ENCODE measurements at regions not wholly inside any gene's neighbourhood (a gene's known extent, or its start where the extent isn't known, plus 50 kb on each side); places are given as distances from the start of the nearest gene placed in this dataset.

DNA sequence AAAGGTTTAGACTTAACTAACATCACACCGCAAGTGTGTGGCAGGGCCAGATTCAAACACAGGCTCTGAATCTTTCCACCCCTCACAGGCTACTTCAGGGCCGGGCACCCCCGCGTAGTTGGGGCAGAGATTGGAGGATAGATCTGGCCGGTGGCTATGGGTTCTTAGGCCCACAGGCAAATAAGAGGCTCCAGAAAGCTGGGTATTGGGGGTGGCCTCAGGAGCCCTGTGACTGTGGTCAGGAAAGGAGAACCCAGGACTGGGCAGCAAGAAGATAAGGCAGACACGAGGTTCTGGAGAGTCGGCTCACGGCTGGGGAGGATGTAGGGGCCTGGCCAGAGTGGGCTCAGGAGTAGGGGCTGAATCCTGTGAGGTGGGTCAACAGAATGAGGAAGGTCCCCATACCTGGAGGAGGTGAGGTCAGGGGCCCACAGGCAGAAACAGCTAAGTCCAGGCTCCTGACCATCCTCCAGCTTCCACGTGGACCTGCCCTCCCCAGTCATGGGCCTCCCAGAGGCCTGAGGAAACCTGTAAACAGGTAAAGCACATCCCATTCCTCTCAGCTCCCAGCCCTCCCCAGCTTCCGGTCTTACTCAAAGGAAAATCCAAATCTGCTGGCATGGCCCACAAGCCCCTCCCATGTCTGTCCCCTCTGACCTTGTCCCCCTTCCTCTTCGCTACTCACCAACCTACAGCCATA, 306.2 kb downstream of the MATN1 start:
- DNase-seq: no peak

DNA sequence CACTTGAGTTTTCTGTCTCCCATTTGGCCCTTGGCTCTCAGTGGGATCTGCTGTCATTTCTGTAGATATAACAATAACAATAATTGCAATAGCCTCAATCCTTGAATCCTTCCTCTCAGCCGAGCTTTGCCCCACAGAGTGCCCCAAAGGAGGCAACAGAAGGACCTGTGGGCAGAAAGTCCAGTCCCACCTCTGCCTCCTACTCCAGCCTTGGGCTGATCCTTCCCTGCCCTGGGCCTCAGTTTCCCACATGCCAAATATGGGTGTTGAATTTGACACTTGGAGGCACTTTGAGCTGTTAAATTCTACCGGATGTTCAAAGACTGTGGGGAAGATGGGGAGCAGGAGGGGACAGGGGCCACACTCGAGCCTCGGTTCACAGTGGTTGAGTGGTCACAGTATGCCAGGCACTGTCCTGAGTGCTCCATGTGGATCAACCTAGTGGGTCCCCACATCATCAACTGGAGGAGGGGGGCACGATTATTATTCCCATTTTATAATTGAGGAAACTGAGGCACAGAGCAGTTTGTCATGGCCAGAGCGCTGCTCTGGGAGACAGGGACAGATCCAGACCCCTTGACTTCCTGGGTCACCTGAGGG, 307.1 kb downstream of the MATN1 start:
- no peak for DNase-seq

DNA sequence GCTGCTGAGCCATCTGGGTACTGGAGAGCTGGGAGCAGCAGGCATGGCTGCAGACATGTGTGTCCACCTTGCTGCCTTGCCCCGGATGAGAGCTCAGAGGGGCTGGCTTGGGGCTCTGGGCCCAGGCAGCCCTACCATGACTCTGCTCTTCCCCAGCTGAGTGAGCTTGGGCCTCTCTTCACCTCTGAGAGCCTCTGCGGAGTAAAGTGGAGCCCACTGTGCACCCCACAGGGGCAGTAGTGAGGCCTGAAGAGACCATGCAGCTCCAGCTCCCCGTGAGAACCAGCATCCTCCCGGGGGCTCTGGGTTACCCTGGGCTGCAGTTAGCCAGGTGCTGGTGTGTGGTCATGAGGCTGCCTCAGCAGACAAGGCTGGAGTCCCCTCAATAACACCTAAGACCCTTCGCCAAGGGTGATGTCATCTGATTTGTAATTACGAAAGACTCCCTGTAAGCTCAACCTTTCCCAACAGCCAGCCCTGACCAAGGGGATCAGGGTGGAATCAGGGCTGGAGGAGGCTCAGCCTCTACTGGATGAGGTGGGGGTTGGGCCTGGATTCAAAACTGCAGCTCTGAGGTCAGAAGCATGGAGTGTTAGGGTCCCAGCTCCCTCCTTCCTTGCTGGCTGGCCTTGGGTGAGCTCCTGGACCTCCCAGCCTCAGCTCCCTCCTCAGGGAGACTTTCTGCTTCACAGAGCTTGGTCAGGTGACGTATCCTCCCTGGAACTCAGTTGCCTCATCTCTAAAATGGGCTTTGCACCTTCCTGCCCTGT, 308.0 kb downstream of the MATN1 start:
- no peak for DNase-seq

DNA sequence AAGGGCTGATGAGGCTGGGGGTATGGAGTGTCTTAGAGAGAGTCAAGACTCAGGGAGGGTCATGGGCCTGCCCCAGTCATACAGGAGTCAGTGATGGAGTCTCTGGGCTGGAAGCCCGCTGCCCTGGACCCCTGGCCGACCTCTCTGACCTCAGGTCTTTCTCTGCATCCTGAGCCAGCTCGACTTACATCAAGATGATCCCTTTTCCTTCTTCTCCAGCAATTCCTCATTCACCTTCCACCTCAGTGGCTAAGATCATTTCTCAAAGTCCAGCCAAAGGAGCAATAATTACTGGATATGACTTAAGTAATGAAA, 308.6 kb downstream of the MATN1 start:
- DNase-seq: no peak

DNA sequence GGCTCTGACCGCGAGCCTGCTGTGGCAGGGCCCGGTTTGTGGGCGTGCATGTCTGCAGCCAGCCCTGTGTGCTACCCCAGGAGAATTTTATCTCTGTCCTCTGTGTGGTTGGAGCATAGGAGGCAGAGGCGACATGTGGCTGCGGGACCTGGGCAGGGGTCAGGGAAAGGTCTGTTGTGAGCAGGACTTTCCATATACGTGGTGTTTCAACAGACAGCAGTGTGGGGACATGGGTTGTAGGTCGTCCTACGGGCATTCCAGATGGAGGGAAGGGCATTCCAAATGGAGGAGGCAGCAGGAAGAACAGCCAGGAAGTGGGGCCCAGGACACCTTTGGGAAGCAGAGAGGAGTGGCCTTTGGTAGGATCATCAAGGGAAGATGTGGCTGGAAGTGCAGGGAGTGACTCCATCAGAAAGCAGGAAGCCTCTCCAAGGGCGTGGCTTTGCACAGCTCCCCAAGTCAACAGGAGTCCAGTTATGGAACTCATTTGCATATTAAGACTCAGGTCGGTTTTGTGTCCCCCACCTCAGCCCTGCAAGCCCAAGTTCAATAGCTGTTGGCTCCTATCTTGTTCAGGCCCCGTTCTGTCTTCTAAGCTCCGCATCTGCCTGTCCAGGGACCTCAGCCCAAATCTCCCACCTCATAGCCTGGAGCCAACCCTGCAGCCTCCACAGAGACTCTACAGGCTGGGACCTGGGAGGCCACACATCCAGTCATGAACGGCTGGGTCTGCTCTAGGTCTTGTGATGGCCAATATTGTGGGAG, 309.1 kb downstream of the MATN1 start:
- DNase-seq: no peak

DNA sequence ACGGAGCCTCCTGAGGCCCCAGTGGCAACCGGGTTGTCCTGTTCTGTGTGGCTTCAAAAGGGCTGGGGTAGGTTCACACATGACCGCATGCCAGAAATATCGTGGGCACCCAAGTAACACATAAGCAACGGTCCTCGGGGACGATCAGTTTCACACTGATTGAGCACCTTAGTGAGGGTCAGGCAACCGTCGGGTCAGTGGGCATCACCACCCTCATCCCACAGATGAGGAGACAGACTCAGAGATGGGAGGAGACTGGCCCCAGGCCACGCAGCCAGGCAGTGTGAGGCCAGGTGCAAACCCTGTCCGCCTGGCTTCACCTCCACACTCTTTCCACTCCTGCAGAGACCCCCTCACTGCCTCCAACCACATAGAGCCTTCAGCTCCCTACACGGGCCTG, 309.8 kb downstream of the MATN1 start:
- DNase-seq: no peak

DNA sequence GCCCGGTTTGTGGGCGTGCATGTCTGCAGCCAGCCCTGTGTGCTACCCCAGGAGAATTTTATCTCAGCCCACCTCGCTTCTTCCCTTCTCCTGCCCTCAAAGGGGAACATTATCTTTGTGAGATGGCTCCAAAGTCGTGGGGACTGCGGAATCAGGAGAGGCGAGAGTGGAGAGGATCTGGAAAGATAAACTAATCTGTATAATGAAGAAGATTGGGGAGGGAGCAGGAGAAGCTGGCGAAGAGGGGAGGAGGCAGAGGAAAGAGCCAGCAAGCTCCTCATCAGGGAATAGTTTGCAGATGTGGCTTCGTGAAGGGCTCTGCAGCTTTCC, 310.3 kb downstream of the MATN1 start:
- no peak for DNase-seq

DNA sequence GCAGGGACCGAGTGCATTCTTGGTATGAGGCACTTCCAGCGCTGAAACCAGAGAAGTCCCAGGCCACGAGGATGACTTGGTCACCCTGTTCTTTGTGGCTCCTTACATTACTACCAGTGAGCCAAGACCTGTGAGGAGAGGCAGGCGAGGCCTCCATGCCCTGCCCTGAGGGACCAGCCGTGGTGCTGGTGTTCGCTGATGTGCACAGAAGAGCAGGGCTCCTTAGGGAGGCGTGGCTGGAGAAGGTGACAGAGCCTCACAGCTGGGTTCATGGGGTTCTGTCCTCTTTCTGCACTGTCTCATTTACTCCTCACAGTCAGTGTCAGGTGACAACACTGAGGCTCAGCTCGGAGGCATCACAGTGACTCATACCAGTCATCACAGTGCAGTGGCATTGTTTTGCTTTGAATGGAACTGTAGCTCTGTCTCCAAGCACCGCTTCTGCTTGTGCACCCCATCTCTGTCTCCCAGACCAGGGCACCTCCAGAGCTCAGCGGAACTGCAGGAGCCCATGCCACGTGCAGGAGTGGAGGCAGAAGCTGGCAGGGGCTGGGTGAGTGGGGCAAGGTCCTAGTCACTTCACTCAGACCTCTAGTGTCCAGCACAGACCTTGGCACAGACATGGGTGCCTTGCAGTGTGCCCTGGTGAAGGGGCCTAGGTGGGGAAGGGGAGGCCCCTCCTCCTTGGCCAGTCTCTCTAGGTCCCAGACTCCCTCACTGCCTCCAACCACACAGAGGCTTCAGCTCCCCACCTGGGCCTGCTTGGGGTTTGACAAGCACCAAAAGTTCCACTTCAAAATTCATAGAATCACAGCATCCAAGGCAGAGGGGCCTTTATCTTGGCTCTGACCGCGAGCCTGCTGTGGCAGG, 310.9 kb downstream of the MATN1 start:
- no peak for DNase-seq

DNA sequence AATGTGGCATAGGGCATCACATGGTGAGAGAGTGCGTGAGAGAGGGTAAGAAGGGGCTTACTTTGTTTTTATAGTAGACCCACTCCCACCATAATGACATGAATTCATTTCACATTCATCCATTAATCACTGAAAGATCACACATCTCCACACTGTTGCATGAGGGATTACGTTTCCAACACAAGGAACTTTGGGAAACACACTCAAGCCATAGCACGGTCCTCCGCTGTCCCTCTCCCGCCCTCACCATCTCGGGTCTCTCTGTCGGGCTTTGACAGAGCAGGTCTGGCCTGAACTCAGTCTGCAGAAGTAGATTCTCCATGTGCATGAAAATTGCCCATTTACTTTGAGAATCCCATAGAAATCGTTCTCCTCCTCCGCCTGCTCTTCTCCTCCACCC, 312.2 kb downstream of the MATN1 start:
- no peak for DNase-seq

DNA sequence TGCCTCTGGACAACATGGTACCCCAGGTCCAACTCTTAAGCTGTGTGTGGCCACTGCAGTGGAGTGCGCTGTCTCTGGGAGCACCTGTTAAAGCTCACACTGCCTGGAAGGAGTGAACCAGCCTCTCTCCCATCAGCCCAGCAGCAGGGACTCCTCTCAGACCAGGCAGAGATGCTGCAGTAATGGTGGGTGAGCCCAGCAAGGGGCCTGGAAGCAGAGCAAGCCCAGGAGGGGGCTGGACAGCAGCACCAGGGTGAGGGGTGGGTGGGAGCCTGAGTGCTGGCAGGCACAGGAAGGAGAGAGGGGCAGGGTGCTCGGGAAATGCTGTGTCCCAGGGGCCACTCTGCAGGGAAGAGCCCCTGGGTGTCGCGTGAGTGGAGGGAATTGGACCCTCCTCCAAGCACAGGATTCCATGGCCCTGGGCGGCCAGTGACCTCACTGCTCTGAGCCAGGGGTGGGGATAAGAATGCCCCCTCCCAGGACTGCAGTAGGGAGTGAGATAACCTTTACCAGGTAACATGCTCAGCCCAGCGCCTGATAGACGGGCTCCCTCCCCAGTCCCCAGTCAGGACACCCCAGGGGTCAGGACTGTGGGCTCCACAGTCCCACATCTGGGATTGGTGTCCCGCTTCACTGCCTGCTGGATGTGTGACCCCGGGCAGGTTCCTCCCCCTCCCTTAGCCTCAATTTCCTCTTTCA, 313.1 kb downstream of the MATN1 start:
- no peak for DNase-seq

DNA sequence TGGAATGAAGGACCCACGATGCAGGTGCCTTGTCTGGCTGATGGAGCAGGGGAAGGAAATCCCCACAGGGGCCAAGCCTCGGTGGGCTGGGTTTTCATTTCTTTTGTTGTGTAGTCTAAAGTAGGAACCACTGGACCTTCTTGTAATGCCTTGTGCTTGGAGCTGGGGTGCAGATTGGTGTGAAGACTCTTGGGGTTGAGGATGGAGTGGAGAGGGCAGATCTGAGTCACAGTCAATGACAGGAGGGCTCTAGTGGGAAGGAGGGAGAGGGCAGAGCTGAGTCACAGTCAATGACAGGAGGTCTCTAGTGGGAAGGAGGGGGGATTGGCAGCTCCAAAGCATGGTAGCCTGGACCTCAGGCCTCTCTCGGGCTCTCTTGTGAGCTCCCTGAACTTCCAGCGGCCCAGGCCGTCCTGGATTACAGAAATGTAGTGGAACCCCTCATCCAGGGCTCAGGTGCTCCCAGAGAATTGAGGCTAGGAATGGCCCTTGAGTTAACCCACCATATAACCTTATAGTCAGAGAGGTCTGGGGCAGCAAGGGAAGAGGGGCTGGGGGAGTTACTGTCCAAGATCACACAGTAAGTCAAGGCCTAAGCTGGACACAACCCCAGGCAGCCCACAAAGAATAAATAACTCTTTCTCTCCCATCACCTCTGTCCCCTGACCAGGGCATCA, 313.8 kb downstream of the MATN1 start:
- DNase-seq: no peak

DNA sequence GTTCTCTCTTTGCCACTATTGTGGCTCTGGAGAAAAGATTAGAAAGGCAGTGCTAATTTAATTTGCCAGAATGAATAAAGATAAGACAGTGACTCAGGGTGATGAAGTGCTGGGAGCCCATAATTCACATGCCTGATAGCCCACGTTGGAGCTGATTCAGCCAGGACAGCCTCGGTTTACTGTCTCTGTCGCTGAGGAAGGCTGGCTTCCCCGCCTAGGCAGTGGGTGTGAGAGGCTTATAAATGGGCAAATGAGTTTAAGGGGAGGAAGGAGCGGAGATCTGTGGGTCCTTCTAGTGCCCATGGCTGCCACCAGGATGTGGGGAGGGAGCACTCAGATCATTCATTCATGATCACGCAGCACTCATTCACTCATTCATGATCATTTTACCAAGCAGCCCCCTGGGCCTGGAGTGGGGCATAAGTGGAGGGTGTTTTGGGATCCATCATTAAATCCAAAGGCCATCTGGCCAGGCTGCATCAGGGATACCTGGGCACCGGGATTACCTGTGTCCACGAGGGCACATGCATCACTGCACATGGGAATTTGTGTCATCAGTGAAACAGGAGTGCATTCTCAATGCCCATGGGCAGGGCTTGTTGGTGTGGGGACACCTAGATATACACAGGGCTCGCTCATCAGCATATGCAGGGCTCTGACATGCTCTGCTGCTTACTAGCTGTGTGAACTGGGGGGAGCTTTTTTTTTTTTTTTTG, 315.4 kb downstream of the MATN1 start:
- no peak for DNase-seq

DNA sequence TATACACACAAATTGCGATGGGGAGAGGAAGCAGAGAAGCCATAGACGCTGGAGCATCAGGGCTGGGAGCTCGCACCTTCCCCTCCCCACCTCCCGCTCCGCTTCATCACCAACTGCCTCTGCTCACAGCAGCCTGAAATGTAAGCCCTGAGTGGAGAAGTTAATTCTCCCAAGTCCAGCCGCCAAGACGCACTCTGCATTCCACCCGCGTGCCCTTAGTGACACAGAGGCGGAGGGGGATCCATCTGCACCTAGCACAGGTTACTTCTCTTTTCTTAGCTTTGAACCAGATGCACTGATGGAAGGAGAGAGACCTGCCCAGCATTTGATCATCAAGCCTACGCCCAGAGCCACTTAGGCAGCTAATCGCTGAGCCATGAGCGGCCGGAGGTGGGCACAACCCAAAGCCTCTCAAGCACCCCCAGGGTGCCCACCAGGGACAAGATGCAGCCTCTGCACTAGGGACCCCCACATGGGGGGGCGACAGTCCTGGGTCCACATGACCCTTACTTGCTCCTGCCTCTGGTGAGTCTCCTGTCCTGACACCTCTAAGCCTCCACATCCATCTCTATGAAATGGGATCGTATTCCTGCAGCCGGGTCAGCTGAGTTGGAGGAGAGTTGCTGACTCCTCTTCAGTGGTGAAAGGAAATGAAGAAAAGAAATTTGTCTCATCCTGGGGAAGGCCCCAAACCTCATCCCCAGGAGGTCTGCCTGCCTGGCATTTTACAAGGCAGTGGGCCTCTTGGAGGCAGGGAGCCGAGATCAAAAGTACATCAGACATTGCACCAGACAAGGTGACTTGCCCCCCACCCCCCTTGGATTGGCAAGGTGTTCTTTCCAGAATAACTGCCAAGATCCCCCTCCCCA, 316.2 kb downstream of the MATN1 start:
- DNase-seq: no peak

DNA sequence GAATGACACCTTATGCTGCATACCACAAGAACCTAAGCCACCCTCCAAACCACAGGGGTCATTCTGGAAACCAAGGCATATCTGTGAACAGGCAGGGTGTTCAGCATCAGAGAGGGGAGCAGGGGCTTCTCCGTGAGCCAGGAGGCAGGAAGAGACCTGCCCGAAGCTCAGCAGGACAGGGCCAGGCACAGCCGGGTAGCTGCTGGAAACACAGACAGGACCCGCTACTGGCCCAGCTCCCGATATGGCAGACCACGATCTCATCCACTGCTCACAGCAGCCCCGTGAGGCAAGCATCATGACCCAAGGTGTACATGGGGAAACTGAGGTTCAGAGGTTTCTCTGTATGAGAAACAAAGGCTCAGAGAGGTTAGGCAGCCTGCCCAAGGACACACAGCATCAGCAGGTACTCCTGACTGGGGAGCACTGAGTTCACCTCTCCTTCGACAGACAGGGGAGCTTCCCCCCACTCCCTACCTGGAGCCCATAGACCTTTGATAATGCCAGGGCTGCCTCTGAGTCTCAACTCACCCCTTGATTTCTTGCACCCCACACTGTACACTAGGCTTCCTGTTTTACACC, 317.7 kb downstream of the MATN1 start:
- DNase-seq: no peak

DNA sequence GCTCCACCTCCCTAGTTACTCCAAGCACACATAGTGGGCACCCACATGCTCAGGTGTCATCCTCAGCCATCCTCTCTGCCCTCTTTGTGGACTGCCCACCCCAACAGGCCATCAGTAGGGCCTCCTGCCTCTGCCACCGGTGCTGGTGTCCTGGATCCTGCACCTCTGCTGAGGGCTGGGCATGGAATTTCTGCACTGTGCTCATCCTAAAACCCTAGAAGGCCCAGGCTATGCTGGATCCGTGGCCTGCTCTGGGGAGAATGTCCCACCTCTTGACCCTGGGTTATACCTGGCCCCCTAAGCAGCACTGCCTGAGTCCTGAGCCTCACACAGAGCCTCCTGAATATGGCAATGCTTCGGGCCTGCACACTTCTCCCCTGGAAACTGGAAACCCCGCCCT, 318.3 kb downstream of the MATN1 start:
- DNase-seq: no peak

DNA sequence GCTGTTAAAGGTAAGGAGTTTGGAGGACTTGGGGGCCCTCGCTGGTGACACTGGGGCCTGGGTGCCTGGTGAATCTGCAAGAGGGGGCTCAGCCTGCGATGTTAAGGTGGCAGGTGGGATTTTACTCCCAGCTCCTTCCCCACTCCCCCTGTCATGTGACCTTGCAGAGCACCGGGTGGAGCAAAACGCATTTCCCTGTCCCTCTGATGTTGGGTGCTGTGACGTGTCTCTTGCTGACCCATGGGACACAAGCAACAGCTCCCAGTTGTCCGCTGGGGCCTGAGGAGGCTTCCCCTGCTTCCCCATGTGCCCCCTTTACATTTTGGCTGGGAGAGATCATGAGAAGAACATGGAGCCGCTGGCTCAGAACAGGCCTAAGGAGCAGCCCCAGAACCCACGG, 319.0 kb downstream of the MATN1 start:
- DNase-seq: no peak

DNA sequence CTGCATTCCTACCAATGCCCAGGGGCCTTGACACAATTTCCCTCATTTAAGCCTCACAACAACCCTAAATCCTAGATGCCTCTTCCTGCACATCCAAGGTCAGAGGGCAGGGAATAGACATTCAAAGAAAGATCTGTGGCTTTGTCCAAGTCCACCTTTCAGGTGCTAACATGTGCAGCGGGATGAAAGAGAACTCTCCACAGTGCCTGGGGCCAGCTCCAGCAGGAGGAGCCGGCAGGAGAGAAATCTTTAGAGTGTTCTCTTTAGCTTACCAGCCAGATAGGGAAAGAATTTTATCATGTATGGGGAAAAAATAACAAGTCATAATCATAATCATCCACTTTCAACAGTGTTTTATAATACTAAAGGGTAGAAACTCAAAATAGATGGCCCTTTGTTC, 319.7 kb downstream of the MATN1 start:
- no peak for DNase-seq

DNA sequence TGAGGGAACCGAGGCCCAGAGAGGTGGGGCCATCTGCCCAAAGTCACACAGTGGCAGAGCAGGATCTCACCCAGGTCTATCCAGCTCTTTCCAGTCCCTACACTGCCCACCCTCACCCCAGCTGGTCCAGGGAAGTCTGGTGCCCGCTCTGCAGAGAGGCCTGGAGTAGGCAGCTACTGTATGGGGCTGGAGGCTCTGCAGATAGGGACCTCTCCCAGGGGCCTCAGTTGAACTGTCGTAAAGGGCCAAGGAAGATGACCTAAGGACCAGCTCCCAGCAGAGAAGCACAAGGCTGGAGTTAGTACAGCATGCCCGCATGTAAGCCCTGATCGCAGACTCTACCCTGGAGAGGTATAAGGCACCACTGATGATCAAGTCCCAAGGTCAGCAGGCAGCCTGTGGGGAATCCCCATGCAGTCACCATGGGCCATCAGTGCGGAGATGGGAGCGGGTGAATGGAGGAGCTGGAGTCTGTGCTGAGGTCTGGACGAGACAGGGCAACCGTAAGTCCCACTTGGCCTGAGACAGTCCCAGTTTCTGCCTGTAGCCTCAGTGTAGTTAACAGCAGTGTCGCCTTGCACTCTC, 320.2 kb downstream of the MATN1 start:
- no peak for DNase-seq

DNA sequence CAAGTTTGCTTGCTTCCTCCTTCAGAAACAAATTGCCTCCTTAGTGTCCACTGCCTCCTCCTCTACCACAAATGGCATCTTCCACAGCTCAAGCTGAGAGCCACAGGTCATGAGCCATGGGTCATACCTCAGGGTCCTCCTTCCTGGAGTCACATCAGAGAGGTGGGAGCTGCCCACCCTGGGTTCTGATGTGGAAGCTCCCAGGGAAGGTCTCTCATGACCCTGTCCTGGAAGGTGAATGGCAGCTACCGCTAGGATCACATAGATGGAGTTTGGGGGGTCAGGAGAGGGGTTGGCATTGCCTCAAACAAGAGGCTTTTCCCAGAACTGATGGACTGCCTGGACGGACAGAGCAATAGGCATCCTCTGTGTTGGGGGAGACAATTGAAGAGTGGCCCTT, 321.4 kb downstream of the MATN1 start:
- DNase-seq: no peak
